Liver (tissue), 8 donors: ENCODE measurements at regions not wholly inside any gene's neighbourhood (a gene's known extent, or its start where the extent isn't known, plus 50 kb on each side); places are given as distances from the start of the nearest gene placed in this dataset.

Experiments used
- DNase-seq: peaks from one replicate; pipeline ENCODE4 v3.0.0-alpha.2; 2017; ENCODE audit warnings: low spot score
- H3K27ac ChIP-seq, 2 donors: one replicate each; pipeline ENCODE4 v1.7.0; 2013; ENCODE audit warnings: inconsistent platforms in 2 of 2, low read length in 2 of 2, control low read depth in 1 of 2, low read depth in 1 of 2, mild to moderate bottlenecking in 1 of 2
- H3K27me3 ChIP-seq, 4 donors: one replicate each; pipeline versions ENCODE4 v1.6.1 to v1.7.0; 2013; ENCODE audit warnings: low read length in 3 of 4, inconsistent platforms in 1 of 4, mild to moderate bottlenecking in 1 of 4, moderate library complexity in 1 of 4; ENCODE audit not compliant: control insufficient read depth in 4 of 4, insufficient read depth in 4 of 4
- H3K36me3 ChIP-seq, 4 donors: one replicate each; pipeline versions ENCODE4 v1.6.1 to v1.7.0; 2013; ENCODE audit warnings: low read length in 3 of 4, mild to moderate bottlenecking in 3 of 4, low read depth in 1 of 4, moderate library complexity in 1 of 4; ENCODE audit not compliant: control insufficient read depth in 4 of 4, insufficient read depth in 3 of 4
- H3K4me1 ChIP-seq, 4 donors: one replicate each; pipeline versions ENCODE4 v1.6.1 to v1.7.0; 2013; ENCODE audit warnings: low read length in 3 of 4, mild to moderate bottlenecking in 3 of 4, moderate library complexity in 1 of 4; ENCODE audit not compliant: control insufficient read depth in 4 of 4, insufficient read depth in 4 of 4
- H3K4me3 ChIP-seq, 3 donors: one replicate each; pipeline versions ENCODE4 v1.6.1 to v1.7.0; 2013; ENCODE audit warnings: low read length in 3 of 3, control low read depth in 1 of 3, low read depth in 1 of 3, mild to moderate bottlenecking in 1 of 3
- H3K9ac ChIP-seq, 2 donors: one replicate each; pipeline ENCODE4 v1.7.0; 2013; ENCODE audit warnings: low read length in 2 of 2, mild to moderate bottlenecking in 2 of 2, moderate library complexity in 2 of 2, control low read depth in 1 of 2, low read depth in 1 of 2
- H3K9me3 ChIP-seq, 4 donors: one replicate each; pipeline versions ENCODE4 v1.6.1 to v1.7.0; 2013; ENCODE audit warnings: low read length in 3 of 4; ENCODE audit not compliant: control insufficient read depth in 4 of 4
- ATF3 ChIP-seq: IDR thresholded peaks from 2 replicates; pipeline ENCODE4 v1.6.1; 2016; ENCODE audit warnings: antibody characterized with exemption
- CTCF ChIP-seq: fragments of 150-350 bp; IDR thresholded peaks from 2 replicates; pipeline ENCODE4 v1.5.1; 2017; ENCODE audit warnings: improper control_type of control experiment, low read depth, low read length; ENCODE audit not compliant: missing input control
- EGR1 ChIP-seq, 2 donors: IDR thresholded peaks; 2 replicates each; pipeline ENCODE4 v1.6.1; 2016 to 2018; ENCODE audit warnings: antibody characterized with exemption in 2 of 2, low read depth in 2 of 2
- FOXA1 ChIP-seq: IDR thresholded peaks from 2 replicates; pipeline ENCODE4 v1.6.1; 2016; ENCODE audit warnings: antibody characterized with exemption
- GABPA ChIP-seq, 2 donors: IDR thresholded peaks in 1 of 2; conservative IDR thresholded peaks in 1 of 2; 2 replicates each; pipeline ENCODE4 v1.6.1; 2016; ENCODE audit warnings: antibody characterized with exemption in 2 of 2, mild to moderate bottlenecking in 1 of 2, moderate library complexity in 1 of 2
- HNF4A ChIP-seq, 2 donors: conservative IDR thresholded peaks; 2 replicates each; pipeline ENCODE4 v1.6.1; 2016; ENCODE audit warnings: antibody characterized with exemption in 2 of 2, mild to moderate bottlenecking in 2 of 2
- HNF4G ChIP-seq: IDR thresholded peaks from 2 replicates; pipeline ENCODE4 v1.6.1; 2016; ENCODE audit warnings: antibody characterized with exemption
- JUND ChIP-seq, 2 donors: IDR thresholded peaks; 2 replicates each; pipeline ENCODE4 v1.6.1; 2016; ENCODE audit warnings: antibody characterized with exemption in 2 of 2
- MAX ChIP-seq: IDR thresholded peaks from 2 replicates; pipeline ENCODE4 v1.6.1; 2016; ENCODE audit warnings: antibody characterized with exemption
- NR2F2 ChIP-seq: IDR thresholded peaks from 2 replicates; pipeline ENCODE4 v1.6.1; 2016; ENCODE audit warnings: antibody characterized with exemption
- REST ChIP-seq: IDR thresholded peaks from 2 replicates; pipeline ENCODE4 v1.6.1; 2016; ENCODE audit warnings: antibody characterized with exemption, mild to moderate bottlenecking
- RXRA ChIP-seq, 2 donors: IDR thresholded peaks; 2 replicates each; pipeline ENCODE4 v1.6.1; 2017 to 2018; ENCODE audit warnings: antibody characterized with exemption in 2 of 2, mild to moderate bottlenecking in 1 of 2
- SP1 ChIP-seq: IDR thresholded peaks from 2 replicates; pipeline ENCODE4 v1.6.1; 2018; ENCODE audit warnings: antibody characterized with exemption, mild to moderate bottlenecking
- YY1 ChIP-seq: IDR thresholded peaks from 2 replicates; pipeline ENCODE4 v1.6.1; 2016; ENCODE audit warnings: antibody characterized with exemption, mild to moderate bottlenecking
- ZBTB33 ChIP-seq: IDR thresholded peaks from 2 replicates; pipeline ENCODE4 v1.6.1; 2016; ENCODE audit warnings: antibody characterized with exemption
- WGBS: extraction: QIAGEN DNeasy Blood & Tissue Kit; methylation state at CpG from one replicate; pipeline ENCODE4 v1.1.7; 2013; 5-methylcytosine and 5-hydroxymethylcytosine counted together
- donor health status: healthy.
- donor health status: healthy.
- donor health status: healthy.
- donor health status: healthy.
- donor health status: healthy.

GRCh38 chr3:148158210-148158609, 539.5 kb upstream of the AGTR1 start (continued):
- TF ChIP-seq REST = no peak

GRCh38 chr3:148162132-148162531, 535.6 kb upstream of the AGTR1 start:
- Histone ChIP-seq H3K27ac (no peak overlapping the region), H3K36me3 (no peaks in the 10 kb centered on the region), H3K4me3 (no peak overlapping the region), H3K27me3 (no peaks in the 10 kb centered on the region), H3K9ac (no peak overlapping the region), H3K9me3 (no peaks in the 10 kb centered on the region), H3K4me1 (no peaks in the 10 kb centered on the region)
- TF ChIP-seq ATF3 = no peak
- no peak for TF ChIP-seq HNF4G
- no peak for TF ChIP-seq FOXA1
- no peak for TF ChIP-seq JUND (IDR thresholded peaks at IDR 0.05)
- TF ChIP-seq CTCF = no peak
- TF ChIP-seq YY1 = no peak
- TF ChIP-seq RXRA (IDR thresholded peaks at IDR 0.05) = no peak
- TF ChIP-seq ZBTB33 = no peak
- TF ChIP-seq REST = no peak
- TF ChIP-seq EGR1 (IDR thresholded peaks at IDR 0.05; ENCODE audit: low read depth in 2 of 2) = no peak
- no peak for TF ChIP-seq GABPA (IDR thresholded peaks at IDR 0.05 in 1 of 2, conservative IDR thresholded peaks at IDR 0.05 in 1 of 2)
- no peak for TF ChIP-seq HNF4A (conservative IDR thresholded peaks at IDR 0.05)
- no peak for TF ChIP-seq MAX
- no peak for TF ChIP-seq NR2F2
- no peak for TF ChIP-seq SP1
- DNase-seq = no peak
- 50% methylated on average over 2 of the region's 2 CpGs for WGBS
